ENCODE measurements at regions not wholly inside any gene's neighbourhood (a gene's known extent, or its start where the extent isn't known, plus 50 kb on each side); places are given as distances from the start of the nearest gene placed in this dataset.

- no peak for TF ChIP-seq EZH2phosphoT487 (IDR thresholded peaks at IDR 0.05; ENCODE audit: low read depth)
- TF ChIP-seq CTCF (IDR thresholded peaks at IDR 0.05; ENCODE audit: low read depth, low read length), result no peak
Observed at GRCh38 chr17:34009912-34010311, 245.2 kb upstream of the CCL2 start.

Measured in OCI-LY3 (cell line).